GM20431 (cell line): ENCODE measurements at regions not wholly inside any gene's neighbourhood (a gene's known extent, or its start where the extent isn't known, plus 50 kb on each side); places are given as distances from the start of the nearest gene placed in this dataset.
"Not testable (repeated sequence)": the region's sequence is repeated elsewhere in the genome, so short reads cannot be mapped to it uniquely, and the experiment has no call there.

Source experiments
- in situ Hi-C: fragments of 300-500 bp; cut with MseI, MboI; formaldehyde crosslinking; loops from one replicate; pipeline ENCODE4 v1.15.0; 2020; ENCODE audit warnings: low sequenced_read_pairs; ENCODE audit not compliant: unreplicated experiment

- in situ Hi-C loops: loop anchor here (25.0 kb wide), 1 partner anchor 561 kb away; the partner anchor contains the start of gene HTR1A
Measured at GRCh38 chr5:63401436-63402046, 560.7 kb downstream of the HTR1A start.

GRCh38 chr5:63400079-63400478, 562.2 kb downstream of the HTR1A start:
- in situ Hi-C loops: loop anchor here (25.0 kb wide), 1 partner anchor 562 kb away; the partner anchor contains the start of gene HTR1A

- in situ Hi-C loops: no loop called here
Measured at GRCh38 chr5:63398346-63398745, 563.9 kb downstream of the HTR1A start.

- in situ Hi-C loops: not testable (repeated sequence)
Measured at GRCh38 chr5:63388188-63388587, 574.1 kb downstream of the HTR1A start.

- in situ Hi-C loops: no loop called here
Measured at GRCh38 chr5:63375851-63376250, 586.4 kb downstream of the HTR1A start.

- in situ Hi-C loops: no loop called here
Measured at GRCh38 chr5:63374085-63374484, 588.2 kb downstream of the HTR1A start.

GRCh38 chr5:63351164-63351563, 611.1 kb downstream of the HTR1A start:
- in situ Hi-C loops: no loop called here

GRCh38 chr5:63346451-63346850, 615.8 kb downstream of the HTR1A start:
- in situ Hi-C loops: no loop called here

GRCh38 chr5:63341442-63341841, 620.8 kb downstream of the HTR1A start:
- in situ Hi-C loops: no loop called here

- in situ Hi-C loops: no loop called here
Measured at GRCh38 chr5:63323926-63324325, 638.3 kb downstream of the HTR1A start.

GRCh38 chr5:63314551-63314950, 647.7 kb downstream of the HTR1A start:
- in situ Hi-C loops: no loop called here

GRCh38 chr5:63310644-63311043, 651.6 kb downstream of the HTR1A start:
- in situ Hi-C loops: no loop called here

GRCh38 chr5:63306909-63307308, 655.3 kb downstream of the HTR1A start:
- in situ Hi-C loops: no loop called here

GRCh38 chr5:63293317-63293716, 668.9 kb downstream of the HTR1A start:
- in situ Hi-C loops: no loop called here

- in situ Hi-C loops: no loop called here
Measured at GRCh38 chr5:63286724-63287123, 675.5 kb downstream of the HTR1A start.

GRCh38 chr5:63263411-63263810, 684.8 kb downstream of the LRRC70 start:
- in situ Hi-C loops: no loop called here

GRCh38 chr5:63262185-63262981, 683.8 kb downstream of the LRRC70 start:
- in situ Hi-C loops: no loop called here

- in situ Hi-C loops: no loop called here
Measured at GRCh38 chr5:63261695-63262094, 683.1 kb downstream of the LRRC70 start.

GRCh38 chr5:63255594-63255993, 677.0 kb downstream of the LRRC70 start:
- in situ Hi-C loops: no loop called here

- in situ Hi-C loops: no loop called here
Measured at GRCh38 chr5:63250939-63251338, 672.3 kb downstream of the LRRC70 start.

GRCh38 chr5:63249960-63250359, 671.3 kb downstream of the LRRC70 start:
- in situ Hi-C loops: no loop called here

- in situ Hi-C loops: no loop called here
Measured at GRCh38 chr5:63247651-63248050, 669.0 kb downstream of the LRRC70 start.
